Keratinocyte (primary cell): ENCODE measurements at regions not wholly inside any gene's neighbourhood (a gene's known extent, or its start where the extent isn't known, plus 50 kb on each side); places are given as distances from the start of the nearest gene placed in this dataset.

ENCODE experiments used
- DNase-seq: peaks from one replicate; pipeline ENCODE4 v3.0.0-alpha.2; 2011; ENCODE audit warnings: low read depth, missing footprints, low spot score
- FAIRE-seq: peaks from 2 replicates; lab custom pipeline; 2011; peaks lifted over from hg19 to GRCh38; lab: Jason Lieb, UNC
- H2AFZ ChIP-seq: 2 replicates; pipeline ENCODE4 v1.6.0; 2012; ENCODE audit warnings: low read length, control low read depth, inconsistent platforms; ENCODE audit not compliant: control insufficient read depth
- H3K27ac ChIP-seq: 2 replicates; pipeline ENCODE4 v1.5.1; 2011; ENCODE audit warnings: low read length; ENCODE audit not compliant: control insufficient read depth, insufficient read depth
- H3K27me3 ChIP-seq: 3 replicates; pipeline ENCODE4 v1.6.0; 2011; ENCODE audit warnings: low read length; ENCODE audit not compliant: control insufficient read depth, insufficient read depth; ENCODE audit errors: extremely low read depth
- H3K36me3 ChIP-seq, 2 experiments: 2 replicates in 1 of 2; 3 replicates in 1 of 2; pipeline ENCODE4 v1.5.1; 2011; ENCODE audit warnings: low read length in 2 of 2, mild to moderate bottlenecking in 1 of 2; ENCODE audit not compliant: control insufficient read depth in 2 of 2, insufficient read depth in 2 of 2; ENCODE audit errors: extremely low read depth in 1 of 2
- H3K4me1 ChIP-seq: 3 replicates; pipeline ENCODE4 v1.5.1; 2011; ENCODE audit warnings: low read length; ENCODE audit not compliant: control insufficient read depth, insufficient read depth; ENCODE audit errors: extremely low read depth
- H3K4me2 ChIP-seq: 3 replicates; pipeline ENCODE4 v1.6.0; 2011; ENCODE audit warnings: low read depth, low read length; ENCODE audit not compliant: control insufficient read depth, insufficient read depth; ENCODE audit errors: extremely low read depth
- H3K4me3 ChIP-seq, 3 experiments: fragments of 200-600 bp in 1 of 3; sonication (generic) in 1 of 3; 2 replicates in 2 of 3; 3 replicates in 1 of 3; pipeline ENCODE4 v1.5.1; 2011 to 2016; ENCODE audit warnings: low read length in 3 of 3, mild to moderate bottlenecking in 3 of 3, control low read depth in 2 of 3, inconsistent platforms in 1 of 3, low read depth in 1 of 3, mixed read lengths in 1 of 3, mixed run types in 1 of 3, moderate library complexity in 1 of 3; ENCODE audit not compliant: control insufficient read depth in 2 of 3, insufficient read depth in 2 of 3; ENCODE audit errors: extremely low read depth in 1 of 3
- H3K79me2 ChIP-seq: 2 replicates; pipeline ENCODE4 v1.6.0; 2012; ENCODE audit warnings: low read length; ENCODE audit not compliant: control insufficient read depth, insufficient read depth
- H3K9ac ChIP-seq: 3 replicates; pipeline ENCODE4 v1.6.0; 2011; ENCODE audit warnings: low read length; ENCODE audit not compliant: control insufficient read depth, insufficient read depth; ENCODE audit errors: extremely low read depth
- H3K9me1 ChIP-seq: 3 replicates; pipeline ENCODE4 v1.6.0; 2011; ENCODE audit warnings: low read length; ENCODE audit not compliant: control insufficient read depth, insufficient read depth; ENCODE audit errors: extremely low read depth
- H3K9me3 ChIP-seq: 2 replicates; pipeline ENCODE4 v1.5.1; 2012; ENCODE audit warnings: low read depth, low read length; ENCODE audit not compliant: control insufficient read depth
- H4K20me1 ChIP-seq: 3 replicates; pipeline ENCODE4 v1.6.0; 2011; ENCODE audit warnings: low read length; ENCODE audit not compliant: control insufficient read depth, insufficient read depth; ENCODE audit errors: extremely low read depth
- CTCF ChIP-seq, 3 experiments: IDR thresholded peaks in 1 of 3; conservative IDR thresholded peaks in 1 of 3; optimal IDR thresholded peaks in 1 of 3; 2 replicates in 2 of 3; 3 replicates in 1 of 3; pipeline versions ENCODE3 to v1.5.1; 2011; ENCODE audit warnings: low read length in 3 of 3, mild to moderate bottlenecking in 3 of 3, moderate library complexity in 2 of 3, control low read depth in 1 of 3, inconsistent platforms in 1 of 3; ENCODE audit not compliant: insufficient read depth in 2 of 3; ENCODE audit errors: extremely low read depth in 1 of 3
- EZH2 ChIP-seq: IDR thresholded peaks from one replicate; pipeline ENCODE4 v1.6.1; 2012; ENCODE audit warnings: inconsistent platforms, mild to moderate bottlenecking, low read length, moderate library complexity
- dilution Hi-C: fragments of 300-500 bp; cut with MboI; formaldehyde crosslinking; loops from one replicate; pipeline ENCODE4 v1.7.0; 2020; ENCODE audit warnings: low sequenced_read_pairs; ENCODE audit not compliant: extremely low pct_ligation_motif_present

- dilution Hi-C loops = no loop called here
- no peaks in the 10 kb centered on the region for H3K9me1 ChIP-seq
- H3K9me3 ChIP-seq = no peaks in the 10 kb centered on the region
- FAIRE-seq (no peak), DNase-seq (no peak)
- no peaks in the 10 kb centered on the region for H3K27me3 ChIP-seq
- no peaks in the 10 kb centered on the region for H3K36me3 ChIP-seq
- H3K27ac ChIP-seq = no peak overlapping the region
- H3K4me2 ChIP-seq = no peak overlapping the region
- no peaks in the 10 kb centered on the region for H3K4me1 ChIP-seq
- no peak overlapping the region for H2AFZ ChIP-seq
- no peak overlapping the region for H3K9ac ChIP-seq
- no peaks in the 10 kb centered on the region for H4K20me1 ChIP-seq
- no peak for TF ChIP-seq EZH2
- no peak for TF ChIP-seq CTCF (optimal IDR thresholded peaks at IDR 0.05 in 1 of 3, IDR thresholded peaks at IDR 0.05 in 1 of 3, conservative IDR thresholded peaks at IDR 0.05 in 1 of 3; ENCODE audit: extremely low read depth in 1 of 3, insufficient read depth in 2 of 3, low read length in 3 of 3)
- H3K79me2 ChIP-seq = no peaks in the 10 kb centered on the region
- H3K4me3 ChIP-seq = no peak overlapping the region
These were observed 536.4 kb downstream of the XPNPEP1 start for GRCh38 chr10:109386921-109387320.

GRCh38 chr10:109386101-109386500, 537.2 kb downstream of the XPNPEP1 start:
- dilution Hi-C loops = no loop called here
- TF ChIP-seq EZH2 (no peak), CTCF (optimal IDR thresholded peaks at IDR 0.05 in 1 of 3, IDR thresholded peaks at IDR 0.05 in 1 of 3, conservative IDR thresholded peaks at IDR 0.05 in 1 of 3; ENCODE audit: extremely low read depth in 1 of 3, insufficient read depth in 2 of 3, low read length in 3 of 3) (no peak)
- Histone ChIP-seq H3K4me3 (no peak overlapping the region), H3K79me2 (no peaks in the 10 kb centered on the region), H3K9ac (no peak overlapping the region), H3K9me3 (no peaks in the 10 kb centered on the region), H3K36me3 (no peaks in the 10 kb centered on the region), H2AFZ (no peak overlapping the region), H3K27me3 (no peaks in the 10 kb centered on the region), H3K4me1 (no peaks in the 10 kb centered on the region), H3K27ac (no peak overlapping the region), H4K20me1 (no peaks in the 10 kb centered on the region), H3K4me2 (no peak overlapping the region), H3K9me1 (no peaks in the 10 kb centered on the region)
- no peak for FAIRE-seq
- no peak for DNase-seq
